DOHH2 (cell line): ENCODE measurements at regions not wholly inside any gene's neighbourhood (a gene's known extent, or its start where the extent isn't known, plus 50 kb on each side); places are given as distances from the start of the nearest gene placed in this dataset.

Source experiments
- H3F3A ChIP-seq: fragments of 200-600 bp; sonication (generic), shearing (Covaris generic); 2 replicates; pipeline ENCODE4 v1.6.0; 2016; ENCODE audit warnings: antibody characterized with exemption, mild to moderate bottlenecking; ENCODE audit not compliant: control insufficient read depth, insufficient read depth
- H3K27ac ChIP-seq: fragments of 200-600 bp; sonication (generic); 2 replicates; pipeline ENCODE4 v1.5.1; 2014; ENCODE audit warnings: low read depth, mild to moderate bottlenecking, low read length, moderate library complexity
- H3K27me3 ChIP-seq: fragments of 200-600 bp; sonication (generic); 2 replicates; pipeline ENCODE4 v1.6.1; 2014; ENCODE audit warnings: mild to moderate bottlenecking, low read length, mixed read lengths; ENCODE audit not compliant: control insufficient read depth
- H3K36me3 ChIP-seq: fragments of 200-600 bp; sonication (generic); 2 replicates; pipeline ENCODE4 v1.6.1; 2014; ENCODE audit warnings: mild to moderate bottlenecking, low read length, moderate library complexity, mixed read lengths; ENCODE audit not compliant: control insufficient read depth
- H3K4me1 ChIP-seq: fragments of 200-600 bp; sonication (generic); 2 replicates; pipeline ENCODE4 v1.6.1; 2014; ENCODE audit warnings: mild to moderate bottlenecking, low read length, mixed read lengths; ENCODE audit not compliant: control insufficient read depth
- H3K4me2 ChIP-seq: fragments of 200-600 bp; sonication (generic); 2 replicates; pipeline ENCODE4 v1.6.0; 2014; ENCODE audit warnings: mild to moderate bottlenecking, low read length, moderate library complexity
- H3K4me3 ChIP-seq: fragments of 200-600 bp; sonication (generic); 2 replicates; pipeline ENCODE4 v1.5.1; 2014; ENCODE audit warnings: mild to moderate bottlenecking, low read length, mixed read lengths
- H3K79me2 ChIP-seq: fragments of 200-600 bp; sonication (generic); 2 replicates; pipeline ENCODE4 v1.6.1; 2014; ENCODE audit warnings: mild to moderate bottlenecking, low read length, mixed read lengths; ENCODE audit not compliant: control insufficient read depth
- H3K9me2 ChIP-seq: fragments of 200-600 bp; sonication (generic); replicated peaks from 2 replicates; pipeline ENCODE4 v1.6.1; 2014; ENCODE audit warnings: mild to moderate bottlenecking, low read length, mixed read lengths; ENCODE audit not compliant: control insufficient read depth
- H3K9me3 ChIP-seq: fragments of 200-600 bp; sonication (generic); 2 replicates; pipeline ENCODE4 v1.6.1; 2014; ENCODE audit warnings: antibody characterized with exemption, low read length, mixed read lengths; ENCODE audit not compliant: control insufficient read depth, insufficient read depth
- H4K20me1 ChIP-seq: fragments of 200-600 bp; sonication (generic); 2 replicates; pipeline ENCODE4 v1.6.0; 2014; ENCODE audit warnings: low read depth, mild to moderate bottlenecking, antibody characterized with exemption, low read length, moderate library complexity; ENCODE audit not compliant: control insufficient read depth, insufficient read depth
- CTCF ChIP-seq: fragments of 200-600 bp; sonication (generic); IDR thresholded peaks from one replicate; pipeline ENCODE4 v1.5.1; 2014; ENCODE audit warnings: antibody characterized with exemption, mild to moderate bottlenecking, low read depth, low read length; ENCODE audit not compliant: poor library complexity, severe bottlenecking
- EZH2phosphoT487 ChIP-seq: fragments of 200-600 bp; sonication (generic); IDR thresholded peaks from 2 replicates; pipeline ENCODE4 v1.6.1; 2017; ENCODE audit warnings: borderline replicate concordance, mild to moderate bottlenecking, antibody characterized with exemption, low read length, moderate library complexity, mixed read lengths

GRCh38 chr14:45426685-45427282 lies 173.8 kb upstream of the MIS18BP1 start:
- Histone ChIP-seq H3F3A (no peaks in the 10 kb centered on the region), H3K27ac (no peak overlapping the region), H3K4me3 (no peak overlapping the region), H3K4me1 (no peaks in the 10 kb centered on the region), H3K79me2 (no peaks in the 10 kb centered on the region), H3K9me2 (no peaks in the 10 kb centered on the region), H4K20me1 (no peaks in the 10 kb centered on the region), H3K9me3 (no peaks in the 10 kb centered on the region; the same call in 1 of the 2 replicates), H3K36me3 (no peaks in the 10 kb centered on the region), H3K4me2 (no peak overlapping the region), H3K27me3 (no peaks in the 10 kb centered on the region)
- peak; percentile 67 for TF ChIP-seq CTCF
- TF ChIP-seq EZH2phosphoT487: no peak

- no peaks in the 10 kb centered on the region for H3K36me3 ChIP-seq
- no peak for TF ChIP-seq CTCF
- no peak for TF ChIP-seq EZH2phosphoT487
- H3K79me2 ChIP-seq: no peaks in the 10 kb centered on the region
- no peaks in the 10 kb centered on the region for H3K27me3 ChIP-seq
- H3F3A ChIP-seq: no peaks in the 10 kb centered on the region
- peaks cover 3% of the 10 kb centered on the region; the same call in 1 of the 2 replicates for H3K9me3 ChIP-seq
- no peaks in the 10 kb centered on the region for H3K9me2 ChIP-seq
- no peak overlapping the region for H3K4me2 ChIP-seq
- no peaks in the 10 kb centered on the region for H4K20me1 ChIP-seq
- H3K4me3 ChIP-seq: no peak overlapping the region
- H3K27ac ChIP-seq: no peak overlapping the region
- H3K4me1 ChIP-seq: no peaks in the 10 kb centered on the region
These were observed 153.9 kb upstream of the MIS18BP1 start for GRCh38 chr14:45406942-45407341.

GRCh38 chr14:45400950-45401640 lies 148.1 kb upstream of the MIS18BP1 start:
- TF ChIP-seq CTCF (no peak), EZH2phosphoT487 (no peak)
- no peak overlapping the region for H3K4me2 ChIP-seq
- no peaks in the 10 kb centered on the region for H4K20me1 ChIP-seq
- no peaks in the 10 kb centered on the region for H3K4me1 ChIP-seq
- H3K79me2 ChIP-seq: no peaks in the 10 kb centered on the region
- no peak overlapping the region for H3K4me3 ChIP-seq
- H3K27ac ChIP-seq: no peak overlapping the region
- no peaks in the 10 kb centered on the region for H3F3A ChIP-seq
- H3K9me2 ChIP-seq: no peaks in the 10 kb centered on the region
- H3K9me3 ChIP-seq: no peaks in the 10 kb centered on the region
- H3K36me3 ChIP-seq: no peaks in the 10 kb centered on the region
- no peaks in the 10 kb centered on the region for H3K27me3 ChIP-seq
